Renal pelvis (tissue), 1 donor: ENCODE measurements at regions not wholly inside any gene's neighbourhood (a gene's known extent, or its start where the extent isn't known, plus 50 kb on each side); places are given as distances from the start of the nearest gene placed in this dataset.

Experiments used
- DNase-seq: peaks from one replicate; pipeline ENCODE4 v3.0.0-alpha.2; 2013

DNA sequence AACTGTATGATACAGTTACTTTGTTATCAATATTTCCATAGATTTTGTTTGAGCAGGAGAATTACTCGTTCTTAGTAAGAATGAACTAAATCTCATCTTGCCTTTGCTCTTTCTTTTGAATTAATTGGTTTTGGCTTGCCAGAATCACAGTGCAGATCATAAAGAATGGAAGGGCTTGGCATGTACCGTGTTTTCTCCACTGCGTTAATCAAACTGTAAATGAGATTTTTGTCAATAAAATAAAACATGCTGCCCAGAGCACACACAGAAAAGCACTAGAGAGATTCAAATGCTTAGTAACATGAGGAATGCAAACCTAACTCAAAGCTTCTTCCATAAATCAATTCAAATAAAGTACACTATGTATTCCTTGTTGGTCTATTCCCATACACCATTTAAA is 229.6 kb upstream of the CDH2 start:
- no peak for DNase-seq

DNA sequence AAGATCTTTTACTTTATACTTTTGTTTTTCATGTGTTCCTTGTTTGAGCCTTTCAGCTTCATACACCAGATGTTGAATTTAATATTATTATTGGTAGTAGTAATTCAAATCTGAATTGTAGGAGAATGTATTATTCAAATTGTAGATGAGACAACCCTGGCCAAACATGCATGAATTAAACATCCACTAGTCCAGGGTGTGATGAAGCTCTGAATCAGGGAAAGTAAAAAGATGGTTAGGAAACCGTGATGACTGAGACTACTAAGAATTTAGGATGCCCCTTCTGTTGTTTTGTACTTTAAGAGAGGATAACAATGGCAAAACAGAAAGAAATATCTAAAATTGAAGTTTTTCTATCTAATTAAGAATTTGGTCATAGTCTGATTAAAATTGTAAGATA is 227.8 kb upstream of the CDH2 start:
- no peak for DNase-seq

DNA sequence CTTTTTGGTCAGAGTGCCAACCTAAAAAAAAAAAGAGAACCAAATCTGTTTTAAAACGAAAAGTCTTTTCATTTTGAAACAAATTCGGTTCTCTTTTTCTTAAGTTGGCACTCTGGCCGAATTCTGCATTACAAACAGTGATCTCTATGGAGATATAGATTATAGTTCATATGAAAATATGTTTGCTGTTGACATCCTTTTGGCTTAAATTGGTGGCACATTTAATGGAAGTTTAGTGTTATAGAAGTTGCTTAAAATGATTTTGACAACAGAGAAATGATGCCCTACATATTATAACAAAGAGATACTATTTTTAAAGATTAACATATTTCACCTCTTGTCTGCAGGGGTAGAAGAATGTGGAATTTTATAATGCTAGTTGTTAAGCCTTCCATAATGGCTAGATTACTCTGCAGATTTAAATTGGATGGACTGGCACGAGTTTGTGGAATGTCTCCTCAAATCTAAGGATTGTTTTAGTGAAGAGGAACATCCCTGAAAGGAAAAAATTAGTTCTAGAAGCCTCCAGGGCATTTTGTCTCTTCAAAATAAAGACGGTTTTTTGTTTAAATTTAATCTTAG is 222.9 kb upstream of the CDH2 start:
- no peak for DNase-seq

DNA sequence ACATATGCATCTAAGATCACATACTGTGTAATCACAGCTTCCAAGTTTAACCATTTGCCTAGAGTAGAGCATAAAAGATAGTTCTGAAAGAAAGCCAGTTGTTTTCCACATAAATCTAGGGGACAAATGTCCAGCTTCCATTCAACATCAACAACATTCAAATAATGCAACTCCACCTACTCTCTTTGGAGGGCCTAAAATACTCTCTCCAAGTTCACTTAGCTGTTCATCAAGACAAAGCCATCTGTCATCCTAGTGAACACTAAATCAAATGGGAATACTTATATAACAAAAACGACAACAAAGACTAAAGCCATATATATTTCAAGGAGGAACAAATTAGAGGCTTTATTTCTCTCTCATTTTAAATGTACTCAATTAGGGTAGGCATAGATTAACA is 221.5 kb upstream of the CDH2 start:
- DNase-seq, result no peak

DNA sequence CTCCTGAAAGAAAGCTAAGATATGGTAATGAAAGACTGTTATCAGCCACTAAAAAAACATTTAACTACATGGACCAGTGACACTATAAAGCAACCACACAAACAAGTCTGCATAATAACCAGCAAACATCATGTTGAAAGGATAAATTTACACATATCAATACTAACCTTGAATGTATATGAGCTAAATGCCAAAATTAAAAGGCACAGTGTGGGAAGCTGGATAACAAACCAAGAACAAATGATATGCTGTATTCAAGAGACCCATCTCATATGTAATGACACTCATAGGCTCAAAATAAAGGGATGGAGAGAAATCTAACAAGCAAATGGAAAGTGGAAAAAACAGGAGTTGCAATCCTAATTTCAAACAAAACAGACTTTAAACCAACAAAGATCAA is 213.1 kb upstream of the CDH2 start:
- DNase-seq, result no peak

DNA sequence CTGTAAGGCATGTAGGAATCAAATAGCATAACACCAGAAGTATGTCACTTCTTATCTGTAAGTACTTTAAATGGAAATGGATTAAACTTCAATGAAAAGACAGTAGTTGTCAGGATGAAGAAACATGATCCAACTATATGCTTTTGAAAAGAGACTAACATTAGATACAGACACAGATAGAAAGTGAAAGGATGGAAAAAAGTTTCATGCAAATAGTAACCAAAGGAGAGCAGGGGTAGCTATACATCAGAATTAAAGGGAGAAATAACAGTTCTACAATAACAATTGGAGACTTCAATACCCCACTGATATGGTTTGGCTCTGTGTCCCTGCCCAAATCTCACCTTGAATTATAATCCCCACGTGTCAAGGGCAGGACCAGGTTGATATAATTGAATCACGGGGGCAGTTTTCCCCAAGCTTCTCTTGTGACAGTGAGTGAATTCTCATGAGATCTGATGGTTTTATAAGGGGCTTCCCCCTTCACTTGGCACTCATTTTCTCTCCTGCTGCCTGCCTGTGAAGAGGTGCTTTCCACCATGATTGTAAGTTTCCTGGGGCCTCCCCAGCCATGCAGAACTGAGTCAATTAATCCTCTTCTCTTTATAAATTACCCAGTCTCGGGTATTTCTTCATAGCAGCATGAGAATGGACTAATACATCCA is 205.4 kb upstream of the CDH2 start:
- no peak for DNase-seq

DNA sequence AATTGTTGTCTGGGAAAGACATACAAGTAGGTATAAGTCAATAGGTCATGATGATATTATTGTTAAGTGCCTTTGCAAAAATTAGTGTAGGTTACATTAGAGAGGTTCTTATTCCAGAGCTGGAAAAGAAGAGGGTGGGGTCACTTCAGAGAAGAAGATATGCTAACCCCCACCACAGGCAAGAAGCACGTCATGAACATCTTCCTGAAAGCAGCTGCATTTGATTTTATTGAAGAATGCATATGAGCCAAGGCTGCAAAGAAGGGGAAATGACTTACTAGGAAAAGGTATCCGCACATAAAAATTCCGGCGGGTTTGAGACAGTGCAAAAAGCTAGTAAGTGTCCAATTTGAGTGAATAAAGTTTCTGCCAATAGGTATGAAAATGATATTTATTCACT is 195.3 kb upstream of the CDH2 start:
- no peak for DNase-seq

DNA sequence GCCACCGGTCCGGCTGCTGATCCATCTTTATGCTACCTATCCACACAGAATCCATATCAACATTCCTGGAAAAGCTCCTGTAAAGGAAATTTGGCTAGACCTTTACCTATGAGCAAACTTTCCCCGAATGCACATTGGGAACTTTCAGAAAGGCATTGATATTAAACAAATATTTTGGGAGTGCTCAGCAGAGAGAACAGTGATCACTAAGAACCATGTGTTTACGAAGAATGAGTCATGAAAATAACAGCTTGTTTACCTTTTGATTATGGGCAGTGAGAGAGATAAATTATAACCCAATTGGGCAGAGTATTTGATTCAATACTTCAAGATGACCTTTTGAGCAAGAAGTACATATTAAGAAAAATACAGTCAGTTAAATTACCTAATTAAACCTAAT is 189.7 kb upstream of the CDH2 start:
- DNase-seq, result no peak

DNA sequence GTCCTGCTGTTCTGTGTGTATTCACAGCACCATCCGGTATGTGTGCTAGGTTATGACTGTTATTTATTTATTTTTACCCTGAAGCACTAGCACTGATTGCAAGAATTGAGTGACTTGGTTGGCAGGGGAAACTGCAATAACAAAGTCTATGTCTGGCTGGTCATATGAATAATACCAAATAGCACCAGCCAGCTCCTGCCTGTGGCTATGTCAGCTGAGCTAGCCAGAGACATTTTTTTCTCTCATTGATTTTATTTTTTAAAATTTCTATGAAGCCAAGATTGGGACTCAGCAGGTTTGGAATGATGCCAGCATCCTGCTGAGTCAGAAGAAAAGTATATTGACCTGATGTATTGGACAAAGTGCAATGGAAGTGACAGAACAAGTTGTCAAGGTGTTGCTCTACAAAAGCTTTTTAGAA is 188.5 kb upstream of the CDH2 start:
- DNase-seq, result no peak

DNA sequence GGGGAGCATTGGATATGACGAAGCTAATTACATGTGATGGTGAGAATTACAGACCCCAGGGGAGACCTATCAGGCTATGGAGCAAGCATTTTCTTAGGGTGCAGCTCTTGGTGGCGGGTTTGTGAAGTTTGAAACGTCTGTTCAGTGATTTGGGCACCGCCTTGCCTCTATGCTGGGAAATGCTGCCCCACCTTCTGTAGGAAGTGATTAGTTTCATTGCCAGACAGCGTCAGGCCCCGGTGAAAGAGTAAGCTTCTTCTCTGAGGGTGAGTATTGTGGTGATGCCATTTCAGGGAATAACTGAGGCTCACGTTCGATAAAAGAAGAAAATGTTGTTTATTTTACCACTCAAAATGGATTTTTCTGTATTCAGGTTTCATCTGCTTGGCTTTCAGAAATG is 186.2 kb upstream of the CDH2 start:
- no peak for DNase-seq

DNA sequence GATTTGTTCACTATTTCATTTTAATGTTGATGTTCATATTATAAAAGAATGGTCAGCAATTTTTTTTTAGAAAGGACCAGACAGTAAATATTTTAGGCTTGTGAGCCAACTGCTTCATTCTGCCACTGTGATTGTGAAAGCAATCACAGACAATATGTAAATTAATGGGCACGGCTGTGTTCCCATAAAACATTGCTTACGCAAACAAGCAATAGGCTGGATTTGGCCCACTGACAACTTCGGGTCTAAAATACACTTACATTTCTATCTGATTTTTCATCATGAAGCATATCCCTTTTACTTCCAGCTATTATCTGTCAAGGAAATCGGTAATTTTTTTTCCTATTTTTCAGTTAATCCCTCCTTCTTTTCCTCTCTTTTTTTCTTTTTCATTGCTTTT is 182.2 kb upstream of the CDH2 start:
- DNase-seq, result no peak

DNA sequence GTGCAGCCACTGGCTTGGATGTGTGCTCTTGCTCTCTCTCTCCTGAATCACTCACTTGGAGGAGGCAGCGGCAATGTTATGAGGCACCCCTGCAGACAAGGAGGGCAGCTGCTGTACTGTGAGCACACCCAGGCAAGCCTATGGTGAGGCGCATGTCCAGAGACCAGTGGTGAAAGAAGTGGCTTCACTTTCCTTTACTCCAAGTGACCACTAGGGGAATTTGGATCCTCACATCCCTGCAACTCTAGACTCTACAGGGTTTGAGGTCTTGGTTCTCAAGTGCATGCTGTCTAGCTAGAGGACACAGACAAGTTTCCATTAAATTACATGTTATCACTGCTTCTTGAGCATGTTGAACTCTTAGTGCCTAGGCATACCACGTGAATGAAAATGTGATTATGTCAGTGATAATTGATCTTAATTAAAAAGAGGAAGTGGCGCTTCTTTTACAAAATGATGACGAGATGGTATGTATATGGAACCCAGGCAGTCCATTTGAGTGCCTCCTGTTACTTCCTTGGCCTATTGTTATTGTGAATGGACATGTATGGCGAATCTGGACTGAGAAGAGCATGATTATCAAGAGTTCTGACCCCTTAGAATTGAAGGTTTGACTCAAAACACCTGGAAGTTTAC is 181.0 kb upstream of the CDH2 start:
- DNase-seq, result no peak

DNA sequence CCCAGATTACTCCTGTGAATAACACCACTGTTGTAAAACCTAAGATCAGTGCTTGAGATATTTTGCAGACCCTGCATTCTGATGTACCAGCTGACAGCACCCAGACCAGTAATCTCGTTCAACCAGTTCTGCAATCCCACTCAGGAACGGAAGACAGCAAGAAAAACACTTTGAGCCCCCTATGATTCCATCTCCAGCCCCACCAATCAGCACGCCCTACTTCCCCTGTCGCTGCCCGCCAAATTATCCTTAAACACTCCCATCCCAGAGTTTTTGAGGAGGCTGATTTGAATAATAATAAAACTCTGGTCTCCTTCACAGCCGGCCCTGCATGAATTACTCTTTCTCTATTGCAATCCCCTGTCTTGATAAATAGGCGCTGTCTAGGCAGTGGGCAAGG is 173.9 kb upstream of the CDH2 start:
- DNase-seq, result no peak

DNA sequence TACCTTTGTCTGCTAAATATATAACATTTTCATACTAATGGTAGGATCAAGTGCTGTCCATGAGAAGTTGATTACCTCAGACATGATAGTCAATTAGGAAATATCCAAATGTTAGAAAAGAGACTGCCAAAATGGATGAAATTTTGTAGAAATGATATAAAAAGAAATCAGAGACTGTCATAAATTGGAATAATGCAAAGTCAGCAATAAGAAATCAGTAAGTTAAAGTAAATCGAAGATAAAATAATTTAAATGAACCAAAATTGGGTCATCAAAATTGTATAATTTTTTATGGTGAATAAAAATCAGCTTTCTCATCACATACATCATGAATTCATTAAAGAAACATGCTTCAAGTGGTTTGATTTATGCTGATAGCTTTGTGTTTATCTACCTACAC is 165.3 kb upstream of the CDH2 start:
- DNase-seq, result no peak

DNA sequence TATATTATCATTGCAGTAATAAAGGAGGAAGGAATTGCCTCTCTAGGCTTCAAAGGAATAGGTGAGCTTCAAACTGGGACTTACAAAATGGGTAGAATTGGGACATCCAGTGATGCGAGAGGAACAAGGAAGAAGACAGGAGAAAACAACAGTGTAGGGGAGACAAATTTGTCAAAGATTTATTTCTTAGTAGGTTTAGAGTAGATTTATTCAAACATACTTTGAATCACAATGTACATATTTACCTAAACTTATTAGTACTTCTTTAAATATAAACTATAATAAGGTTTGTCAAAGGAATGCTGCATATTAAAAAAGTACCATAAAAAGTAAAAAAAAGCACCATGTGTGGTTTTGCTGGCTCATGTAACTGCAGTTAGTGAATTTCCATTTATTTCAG is 161.4 kb upstream of the CDH2 start:
- no peak for DNase-seq

DNA sequence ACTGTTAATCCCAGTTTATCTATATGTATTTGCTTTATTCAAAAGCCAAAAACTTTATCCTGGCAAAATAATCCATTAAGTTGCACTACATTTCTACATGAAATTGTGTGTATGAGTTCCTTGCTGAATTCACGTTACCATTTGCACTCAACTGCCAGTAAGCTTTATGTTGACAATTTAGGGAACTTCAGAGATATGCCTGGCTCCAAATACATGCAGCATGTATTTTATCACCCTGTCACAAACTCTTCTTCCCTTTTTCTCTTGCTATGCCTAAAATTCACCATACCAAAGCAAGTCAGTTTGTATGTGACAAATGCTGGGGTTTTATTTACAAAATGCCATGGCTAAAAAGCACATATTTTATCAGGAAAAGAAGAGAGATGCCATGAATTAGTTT is 157.6 kb upstream of the CDH2 start:
- no peak for DNase-seq

DNA sequence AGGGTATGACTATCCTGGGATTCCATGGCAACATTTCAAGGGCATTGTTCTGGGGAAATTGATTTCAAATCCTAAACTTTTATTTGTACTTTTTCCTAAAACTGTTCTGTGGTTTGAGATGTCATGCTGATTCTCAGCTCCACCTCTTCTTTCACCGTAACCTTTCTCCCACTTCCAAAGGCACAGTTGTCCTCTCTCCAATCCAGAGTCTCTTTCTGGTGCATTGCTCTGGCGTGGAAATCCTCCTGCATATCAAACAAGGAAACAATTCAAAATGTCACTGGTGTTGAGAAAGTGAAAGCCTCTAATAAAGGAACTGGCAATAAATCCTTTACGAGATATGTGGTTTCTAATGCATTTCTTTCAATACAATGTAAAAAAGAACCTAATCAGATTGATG is 155.1 kb upstream of the CDH2 start:
- DNase-seq, result no peak

DNA sequence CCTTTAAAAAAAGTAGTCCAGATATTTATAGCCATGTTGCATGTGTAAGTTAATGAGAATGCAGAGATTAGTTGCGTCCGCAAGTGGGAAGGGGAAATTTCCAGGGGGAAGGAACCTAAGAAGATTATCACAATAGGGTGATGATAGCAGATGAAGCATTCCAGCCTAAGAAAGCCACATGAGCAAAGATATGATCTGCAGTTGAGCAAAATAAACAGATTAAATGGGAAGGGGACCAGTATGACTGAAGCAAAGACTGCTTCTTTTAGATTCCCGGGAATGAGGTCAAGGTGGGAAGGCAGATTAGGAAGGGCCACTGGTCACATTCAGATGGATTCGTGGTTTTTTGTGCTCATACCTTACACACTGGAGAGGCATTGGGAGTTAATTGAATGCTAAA is 154.6 kb upstream of the CDH2 start:
- DNase-seq, result no peak

DNA sequence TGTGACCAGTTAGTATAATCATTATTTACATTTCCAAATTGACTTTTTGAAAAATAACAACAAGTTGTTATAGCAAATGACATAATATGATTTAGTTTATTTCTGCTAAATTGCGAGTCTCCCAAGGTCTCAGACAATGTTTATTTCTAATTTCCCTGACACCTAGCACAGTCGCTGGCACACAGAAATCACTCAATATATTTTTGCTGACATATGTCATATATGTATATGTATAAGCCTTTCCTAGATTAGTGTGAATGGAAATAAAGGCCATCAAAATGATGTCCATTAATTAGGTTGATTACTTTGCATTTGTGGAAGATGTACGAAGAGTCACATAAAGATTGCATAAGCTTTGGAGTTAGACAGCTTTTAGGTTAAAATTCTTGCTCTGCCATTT is 136.7 kb upstream of the CDH2 start:
- DNase-seq, result no peak

DNA sequence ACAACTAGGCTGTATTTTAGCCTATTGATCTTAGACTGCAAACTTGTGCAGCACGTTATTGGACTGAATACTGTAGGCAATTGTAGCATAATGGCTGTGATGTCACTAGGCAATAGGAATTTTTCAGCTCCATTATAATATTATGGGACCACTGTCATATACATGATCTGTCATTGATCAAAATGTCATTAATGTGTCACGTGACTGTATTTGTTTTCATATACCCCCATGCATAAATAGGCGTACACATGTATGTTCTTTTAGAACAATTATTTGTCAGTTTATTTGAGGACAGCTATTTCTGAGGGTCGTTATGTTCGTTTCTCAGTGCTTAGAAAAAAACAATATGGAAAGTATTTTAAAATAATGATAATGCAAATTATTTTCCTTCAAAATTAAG is 111.9 kb upstream of the CDH2 start:
- DNase-seq, result no peak

DNA sequence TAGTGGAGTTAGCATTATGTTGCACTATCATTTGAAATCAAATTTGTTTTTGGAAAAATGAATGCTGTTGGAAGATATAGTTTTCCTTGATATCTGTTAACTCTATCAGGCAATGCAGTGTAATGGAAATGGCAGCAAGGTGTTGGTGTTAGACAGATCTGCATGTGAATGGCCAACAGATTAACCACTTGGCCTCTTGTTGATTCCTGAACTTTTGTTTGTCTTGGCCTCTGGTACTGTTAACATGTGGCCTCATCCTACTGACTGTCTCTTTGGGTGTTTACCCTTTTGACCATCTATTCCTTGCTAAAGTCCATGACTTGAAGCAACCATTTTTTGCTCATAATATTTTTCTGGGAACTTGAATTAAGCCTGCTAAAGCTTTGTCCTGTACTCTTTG is 110.2 kb upstream of the CDH2 start:
- DNase-seq, result no peak

DNA sequence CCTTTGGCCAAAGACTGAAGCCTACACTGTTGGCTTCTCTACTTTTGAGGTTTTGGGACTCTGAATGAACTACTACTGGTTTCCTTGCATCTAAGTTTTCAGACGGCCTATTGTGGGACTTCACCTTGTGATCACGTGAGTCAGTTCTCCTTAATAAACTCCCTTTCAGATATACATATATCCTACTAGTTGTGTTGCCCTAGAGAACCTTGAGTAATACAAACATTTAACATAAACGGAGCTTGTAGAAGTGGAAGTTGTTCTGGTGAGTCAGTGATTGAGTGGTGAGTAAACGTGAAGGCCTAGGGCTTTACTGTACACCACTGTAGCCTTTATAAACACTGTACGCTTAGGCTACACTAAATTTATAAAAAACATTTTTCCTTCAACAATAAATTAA is 107.2 kb upstream of the CDH2 start:
- no peak for DNase-seq

DNA sequence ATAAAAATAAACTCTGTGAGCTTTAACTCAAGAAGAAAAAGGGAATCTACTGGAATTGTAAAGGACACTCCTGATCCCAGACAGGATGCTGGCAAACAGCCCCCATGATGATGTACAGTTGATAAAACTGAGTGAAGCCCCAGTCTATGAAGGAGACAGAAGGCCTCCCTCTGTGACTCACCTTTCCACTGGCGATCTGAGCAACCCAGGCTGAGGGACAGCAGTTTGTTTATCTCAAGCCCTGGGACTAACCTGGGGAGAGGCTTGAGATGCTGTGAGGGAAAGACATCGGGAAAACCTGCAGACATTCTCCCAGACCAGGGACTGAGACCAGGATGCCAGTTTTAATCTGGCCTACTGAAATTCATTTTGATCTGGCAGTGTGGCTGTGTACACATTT is 104.5 kb upstream of the CDH2 start:
- no peak for DNase-seq

DNA sequence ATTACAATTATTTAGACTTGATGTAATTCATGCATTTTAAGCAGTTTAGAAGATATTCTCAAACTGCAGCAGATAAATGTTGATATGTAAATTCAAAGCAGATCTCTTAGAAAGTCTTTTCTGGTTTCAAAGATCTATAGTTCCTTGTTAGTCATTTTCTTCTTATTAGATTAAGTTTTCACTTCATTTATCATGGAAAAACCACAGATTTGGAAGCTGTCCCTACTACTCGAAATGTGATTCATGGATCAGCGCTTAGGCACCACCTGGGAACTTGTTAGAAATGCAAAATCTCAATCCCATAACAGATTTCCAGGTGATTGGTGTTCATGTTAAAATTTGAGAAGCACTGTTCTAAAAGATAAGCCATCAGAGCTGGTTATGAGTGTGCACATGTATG is 92.8 kb upstream of the CDH2 start:
- DNase-seq, result no peak
